Breast epithelium (tissue), 3 donors: ENCODE measurements at regions not wholly inside any gene's neighbourhood (a gene's known extent, or its start where the extent isn't known, plus 50 kb on each side); places are given as distances from the start of the nearest gene placed in this dataset.

Experiments used
- CTCF ChIP-seq, 3 donors: fragments of 450-650 bp; IDR thresholded peaks; one replicate each; pipeline ENCODE4 v1.5.1; 2016 to 2017; ENCODE audit warnings: antibody characterized with exemption in 3 of 3, mild to moderate bottlenecking in 3 of 3, moderate library complexity in 3 of 3
- POLR2A ChIP-seq: fragments of 450-650 bp; IDR thresholded peaks from one replicate; pipeline ENCODE4 v1.6.1; 2016; ENCODE audit warnings: antibody characterized with exemption, mild to moderate bottlenecking, moderate library complexity
- POLR2AphosphoS5 ChIP-seq, 3 donors: sonication (generic); formaldehyde crosslinking; IDR thresholded peaks; one replicate each; pipeline ENCODE4 v1.6.1; 2017; ENCODE audit warnings: antibody characterized with exemption in 3 of 3

DNA sequence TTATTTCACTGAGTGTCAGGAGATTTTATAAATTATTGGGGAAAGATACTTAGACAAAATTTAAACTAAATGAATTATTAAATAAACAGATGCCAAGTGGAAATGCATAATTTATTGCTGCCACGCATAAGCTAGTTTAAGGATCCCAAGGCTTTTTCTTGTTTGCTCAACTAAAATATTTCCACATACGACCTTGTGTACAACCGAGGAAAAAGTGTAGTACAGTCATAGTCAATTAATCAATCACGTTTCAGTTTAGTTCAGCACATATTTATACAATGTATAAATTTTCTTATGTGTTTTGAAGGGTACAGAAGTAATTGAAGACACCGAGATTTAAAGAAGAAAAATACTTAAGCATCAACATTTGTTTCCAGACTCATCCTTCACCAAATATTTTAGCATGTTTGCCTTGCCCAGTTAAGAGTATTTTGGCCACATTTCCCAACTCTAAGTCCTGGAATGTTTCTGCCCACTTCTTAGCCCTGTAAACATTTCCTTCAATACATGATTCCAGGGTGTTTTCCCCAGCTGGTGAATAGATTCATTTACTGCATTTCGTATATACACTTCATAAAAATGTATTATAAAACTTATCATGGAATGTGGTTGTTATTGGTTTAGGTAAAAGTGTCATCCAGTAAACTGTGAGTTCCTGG is 652.9 kb downstream of the ELAVL2 start:
- TF ChIP-seq CTCF (IDR thresholded peaks at IDR 0.05) (no peak), POLR2A (no peak), POLR2AphosphoS5 (IDR thresholded peaks at IDR 0.05) (no peak)
